GM12892 (cell line): ENCODE measurements at regions not wholly inside any gene's neighbourhood (a gene's known extent, or its start where the extent isn't known, plus 50 kb on each side); places are given as distances from the start of the nearest gene placed in this dataset.
"Not testable (repeated sequence)": the region's sequence is repeated elsewhere in the genome, so short reads cannot be mapped to it uniquely, and the experiment has no call there.

Experiments
- DNase-seq: peaks from one replicate; pipeline ENCODE4 v3.0.0; 2011; ENCODE audit not compliant: insufficient read length
- FAIRE-seq: peaks from 2 replicates; lab custom pipeline; 2011; peaks lifted over from hg19 to GRCh38; lab: Jason Lieb, UNC
- POLR2A ChIP-seq: IDR thresholded peaks from 2 replicates; pipeline ENCODE4 v1.6.1; 2011; ENCODE audit warnings: low read depth, low read length, control low read depth
- POLR2AphosphoS5 ChIP-seq: IDR thresholded peaks from 2 replicates; pipeline ENCODE4 v1.6.1; 2011; ENCODE audit warnings: low read depth, low read length, control low read depth
- TAF1 ChIP-seq: IDR thresholded peaks from 2 replicates; pipeline ENCODE4 v1.6.1; 2011; ENCODE audit warnings: low read depth, mild to moderate bottlenecking, control low read depth, low read length, borderline replicate concordance

- DNase-seq (no peak), FAIRE-seq (no peak)
- TF ChIP-seq POLR2AphosphoS5 (no peak), TAF1 (no peak), POLR2A (no peak)
These were observed 85.2 kb upstream of the ECI2 start for GRCh38 chr6:4220558-4220957.

GRCh38 chr6:4218619-4219317 is 83.4 kb upstream of the ECI2 start:
- not testable (repeated sequence) for FAIRE-seq, DNase-seq

DNA sequence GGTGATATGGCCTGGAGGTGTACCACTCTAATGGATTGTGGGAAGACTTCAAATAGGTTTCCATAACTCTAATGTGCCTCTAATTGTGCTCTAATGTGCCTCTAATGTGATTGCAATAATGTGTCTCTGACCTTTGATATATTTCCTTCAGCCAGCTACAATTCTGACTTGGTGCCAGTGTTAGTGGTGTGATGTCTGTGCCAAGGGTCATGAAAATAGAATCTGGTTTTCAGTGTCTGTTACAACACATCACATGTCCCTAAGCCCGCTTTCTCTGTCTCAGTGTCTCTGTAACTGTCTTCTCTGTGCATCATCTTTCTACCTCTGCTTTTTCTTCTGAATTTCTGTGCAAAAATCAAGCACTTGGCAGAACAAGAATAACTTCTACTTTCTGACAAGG is 77.2 kb upstream of the ECI2 start:
- DNase-seq (no peak), FAIRE-seq (no peak)
- TF ChIP-seq POLR2A (no peak), POLR2AphosphoS5 (no peak), TAF1 (no peak)

DNA sequence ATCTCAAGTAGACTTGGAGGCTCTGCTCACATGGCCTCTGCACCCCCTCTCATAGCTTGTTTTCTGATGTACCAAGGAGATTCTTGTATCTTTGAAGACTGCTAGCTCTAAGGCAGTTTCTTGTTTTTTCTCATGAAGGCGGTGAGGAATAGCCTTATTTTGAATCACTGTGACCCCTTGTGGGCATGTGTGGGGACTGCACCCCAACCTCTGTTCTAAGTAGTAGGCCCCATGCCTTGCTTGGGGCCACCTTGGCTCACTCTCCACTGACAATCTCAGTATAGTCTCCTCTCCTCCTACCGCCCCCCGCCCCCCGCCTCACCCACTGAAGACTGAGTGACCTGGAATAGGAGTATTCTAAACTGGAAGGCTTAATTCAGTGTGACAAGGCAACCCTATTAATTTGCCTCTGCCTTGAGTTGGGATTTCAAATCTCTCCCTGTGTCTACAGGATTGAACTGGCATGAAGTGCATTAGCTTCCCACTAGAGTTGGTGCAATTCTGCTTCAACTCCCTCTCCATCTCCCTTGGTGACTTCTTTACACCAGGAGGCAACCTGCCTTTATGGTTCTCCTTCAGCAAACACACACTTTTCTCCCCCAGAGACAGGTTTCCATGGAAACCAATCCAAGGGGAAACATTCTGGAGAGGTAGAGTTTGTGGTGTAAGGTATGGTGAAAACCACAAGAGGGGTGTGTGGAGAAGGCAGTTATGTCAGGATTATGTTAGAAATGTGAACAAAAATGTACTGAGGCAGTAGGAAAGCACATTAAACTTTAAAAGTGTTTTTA is 75.4 kb upstream of the ECI2 start:
- DNase-seq (peak; percentile 20), FAIRE-seq (peak; percentile 76)
- TF ChIP-seq POLR2A = no peak
- TF ChIP-seq TAF1 = no peak
- TF ChIP-seq POLR2AphosphoS5 = no peak

- FAIRE-seq (no peak), DNase-seq (no peak)
- no peak for TF ChIP-seq POLR2A
- TF ChIP-seq POLR2AphosphoS5 = no peak
- no peak for TF ChIP-seq TAF1
These were observed 73.8 kb upstream of the ECI2 start for GRCh38 chr6:4209196-4209595.

GRCh38 chr6:4208158-4208557 is 72.8 kb upstream of the ECI2 start:
- DNase-seq = no peak
- TF ChIP-seq POLR2AphosphoS5 (no peak), TAF1 (no peak)
- FAIRE-seq = no peak

GRCh38 chr6:4203642-4204417 is 68.5 kb upstream of the ECI2 start:
- not testable (repeated sequence) for DNase-seq, FAIRE-seq

GRCh38 chr6:4192627-4193026 is 57.3 kb upstream of the ECI2 start:
- FAIRE-seq (no peak), DNase-seq (no peak)
- TF ChIP-seq TAF1 = no peak
- TF ChIP-seq POLR2A = no peak
- no peak for TF ChIP-seq POLR2AphosphoS5

- no peak for DNase-seq
- no peak for FAIRE-seq
- no peak for TF ChIP-seq POLR2AphosphoS5
- no peak for TF ChIP-seq POLR2A
These were observed 56.8 kb upstream of the ECI2 start for GRCh38 chr6:4192173-4192572.

DNA sequence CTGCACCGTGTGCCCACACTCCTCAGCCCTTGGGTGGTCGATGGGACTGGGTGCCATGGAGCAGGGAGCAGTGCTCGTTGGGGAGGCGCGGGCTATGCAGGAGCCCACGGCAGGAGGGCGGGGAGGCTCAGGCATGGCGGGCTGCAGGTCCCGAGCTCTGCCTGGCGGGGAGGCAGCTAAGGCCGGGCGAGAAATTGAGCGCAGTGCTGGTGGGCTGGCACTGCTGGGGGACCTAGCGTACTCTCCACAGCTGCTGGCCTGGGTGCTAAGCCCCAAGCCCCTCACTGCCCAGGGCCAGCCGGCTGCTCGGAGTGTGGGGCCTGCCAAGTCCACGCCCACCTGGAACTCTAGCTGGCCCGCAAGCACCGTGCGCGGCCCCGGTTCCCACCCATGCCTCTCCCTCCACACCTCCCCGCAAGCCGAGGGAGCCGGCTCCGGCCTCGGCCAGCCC is 55.9 kb upstream of the ECI2 start:
- no peak for TF ChIP-seq TAF1
- no peak for TF ChIP-seq POLR2AphosphoS5
- no peak for TF ChIP-seq POLR2A
- FAIRE-seq (no peak), DNase-seq (no peak)

DNA sequence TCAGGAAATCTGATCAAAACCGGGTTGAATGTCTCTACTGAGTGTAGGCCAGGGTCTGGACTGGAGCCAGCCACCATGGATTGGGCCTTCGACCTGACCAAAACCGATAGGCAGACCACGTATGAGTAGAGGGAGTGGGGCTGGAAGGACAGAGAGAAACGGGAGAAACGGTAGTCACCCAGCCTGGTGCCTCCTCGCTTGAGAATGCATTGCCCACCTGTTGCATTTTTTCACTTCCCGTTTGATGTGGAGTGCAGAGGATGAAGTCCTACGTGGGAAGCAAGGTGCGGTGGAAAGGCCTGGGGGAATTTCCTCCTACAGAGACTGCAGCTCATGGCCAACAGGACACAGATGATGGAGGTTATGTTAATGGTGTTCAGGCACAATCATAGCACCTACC is 53.9 kb upstream of the ECI2 start:
- TF ChIP-seq POLR2AphosphoS5 = no peak
- no peak for TF ChIP-seq TAF1
- TF ChIP-seq POLR2A = no peak
- DNase-seq (no peak), FAIRE-seq (no peak)

- DNase-seq (no peak), FAIRE-seq (no peak)
- TF ChIP-seq POLR2A (no peak), POLR2AphosphoS5 (no peak), TAF1 (no peak)
These were observed 53.4 kb upstream of the ECI2 start for GRCh38 chr6:4188801-4189200.
